MM.1S (cell line): ENCODE measurements at regions not wholly inside any gene's neighbourhood (a gene's known extent, or its start where the extent isn't known, plus 50 kb on each side); places are given as distances from the start of the nearest gene placed in this dataset.

Source experiments
- EZH2 ChIP-seq: fragments of 300-600 bp; sonication (generic); optimal IDR thresholded peaks from 2 replicates; pipeline ENCODE3; 2017; ENCODE audit warnings: low read depth, mild to moderate bottlenecking, antibody characterized with exemption, low read length, mixed read lengths
- EZH2phosphoT487 ChIP-seq: fragments of 300-600 bp; sonication (generic); IDR thresholded peaks from 2 replicates; pipeline ENCODE4 v1.6.1; 2018; ENCODE audit warnings: antibody characterized with exemption, low read length
- TF ChIP-seq, protein P1 (sequence below): fragments of 300-600 bp; sonication (generic); IDR thresholded peaks from 2 replicates; pipeline ENCODE4 v1.5.1; 2016; ENCODE audit warnings: antibody characterized with exemption, low read length, mixed read lengths

DNA sequence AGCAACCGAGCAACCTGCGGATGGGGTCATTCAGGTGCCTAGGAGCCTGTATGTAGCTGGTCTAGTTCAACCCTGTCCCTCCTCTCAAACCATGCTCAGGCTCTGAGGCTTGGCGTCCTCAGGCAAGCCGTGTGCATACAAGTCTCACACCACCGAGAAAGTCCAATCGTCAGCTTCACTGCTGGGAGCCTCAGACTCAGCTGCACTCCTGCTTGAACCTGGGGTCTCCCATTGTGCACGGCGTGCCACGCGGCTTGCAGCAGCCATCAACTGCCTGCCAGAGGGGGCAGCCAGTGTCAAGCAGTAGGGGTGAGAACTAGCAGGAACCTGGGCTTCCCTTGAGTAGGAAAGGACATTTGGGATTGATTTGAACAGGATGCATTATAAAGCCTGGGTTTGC lies 1064.6 kb downstream of the BCL11B start:
- TF ChIP-seq EZH2phosphoT487 (no peak), EZH2 (no peak)
- TF ChIP-seq, protein P1, sequence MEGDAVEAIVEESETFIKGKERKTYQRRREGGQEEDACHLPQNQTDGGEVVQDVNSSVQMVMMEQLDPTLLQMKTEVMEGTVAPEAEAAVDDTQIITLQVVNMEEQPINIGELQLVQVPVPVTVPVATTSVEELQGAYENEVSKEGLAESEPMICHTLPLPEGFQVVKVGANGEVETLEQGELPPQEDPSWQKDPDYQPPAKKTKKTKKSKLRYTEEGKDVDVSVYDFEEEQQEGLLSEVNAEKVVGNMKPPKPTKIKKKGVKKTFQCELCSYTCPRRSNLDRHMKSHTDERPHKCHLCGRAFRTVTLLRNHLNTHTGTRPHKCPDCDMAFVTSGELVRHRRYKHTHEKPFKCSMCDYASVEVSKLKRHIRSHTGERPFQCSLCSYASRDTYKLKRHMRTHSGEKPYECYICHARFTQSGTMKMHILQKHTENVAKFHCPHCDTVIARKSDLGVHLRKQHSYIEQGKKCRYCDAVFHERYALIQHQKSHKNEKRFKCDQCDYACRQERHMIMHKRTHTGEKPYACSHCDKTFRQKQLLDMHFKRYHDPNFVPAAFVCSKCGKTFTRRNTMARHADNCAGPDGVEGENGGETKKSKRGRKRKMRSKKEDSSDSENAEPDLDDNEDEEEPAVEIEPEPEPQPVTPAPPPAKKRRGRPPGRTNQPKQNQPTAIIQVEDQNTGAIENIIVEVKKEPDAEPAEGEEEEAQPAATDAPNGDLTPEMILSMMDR: no peak
